ENCODE measurements at regions not wholly inside any gene's neighbourhood (a gene's known extent, or its start where the extent isn't known, plus 50 kb on each side); places are given as distances from the start of the nearest gene placed in this dataset.
A peak's percentile ranks its signal among the peaks of the same experiment; 100 is the strongest.

GRCh38 chr12:95402096-95402495 is 71.9 kb upstream of the METAP2 start:
- Histone ChIP-seq H3K9me3 (ENCODE audit: control insufficient read depth, insufficient read depth, low read depth, low read length) (no peaks in the 10 kb centered on the region), H3K36me3 (ENCODE audit: control insufficient read depth, insufficient read depth, low read length) (no peaks in the 10 kb centered on the region), H3K27me3 (ENCODE audit: control insufficient read depth, insufficient read depth, low read length) (no peaks in the 10 kb centered on the region), H3K4me1 (ENCODE audit: control insufficient read depth, insufficient read depth, low read length) (no peaks in the 10 kb centered on the region), H3K4me3 (ENCODE audit: low read depth in 2 of 2, low read length in 2 of 2) (no peak overlapping the region), H3K27ac (ENCODE audit: low read length) (no peak overlapping the region)
- intact Hi-C loops (cut with micrococcal nuclease; ENCODE audit: unreplicated experiment) (no loop called here), in situ Hi-C loops (cut with HindIII; ENCODE audit: low pct_unique_long_range_greater_than_20kb, low sequenced_read_pairs) (no loop called here)
- no peak for TF ChIP-seq CTCF (IDR thresholded peaks at IDR 0.05)
- TF ChIP-seq TCF7L2 (IDR thresholded peaks at IDR 0.05; ENCODE audit: low read depth, low read length), result no peak
- no peak for TF ChIP-seq REST (IDR thresholded peaks at IDR 0.05; ENCODE audit: insufficient read depth in 1 of 2, low read depth in 2 of 2, low read length in 1 of 2)
- TF ChIP-seq POLR2AphosphoS5 (IDR thresholded peaks at IDR 0.05; ENCODE audit: low read depth, low read length), result no peak
- ChIA-PET POLR2A (no interaction called here), CTCF (no interaction called here)
- no peak for ATAC-seq
- DNase-seq (ENCODE audit: low read depth, low spot score), result no peak
- no TSS peak for BruUV-seq (replicated peaks)

GRCh38 chr12:95408201-95408600 is 65.8 kb upstream of the METAP2 start:
- intact Hi-C loops (cut with micrococcal nuclease; ENCODE audit: unreplicated experiment), result no loop called here
- BruUV-seq (replicated peaks), result no TSS peak
- no peak overlapping the region for H3K27ac ChIP-seq (ENCODE audit: low read length)
- no peaks in the 10 kb centered on the region for H3K4me1 ChIP-seq (ENCODE audit: control insufficient read depth, insufficient read depth, low read length)
- no peaks in the 10 kb centered on the region for H3K9me3 ChIP-seq (ENCODE audit: control insufficient read depth, insufficient read depth, low read depth, low read length)
- in situ Hi-C loops (cut with HindIII; ENCODE audit: low pct_unique_long_range_greater_than_20kb, low sequenced_read_pairs), result no loop called here
- no peaks in the 10 kb centered on the region; the same call in 1 of the 2 replicates for H3K27me3 ChIP-seq (ENCODE audit: control insufficient read depth, insufficient read depth, low read length)
- ATAC-seq, result 0 out of 2 replicates have a peak, but pooled peaks have one; percentile 56
- H3K36me3 ChIP-seq (ENCODE audit: control insufficient read depth, insufficient read depth, low read length), result no peaks in the 10 kb centered on the region
- TF ChIP-seq TCF7L2 (IDR thresholded peaks at IDR 0.05; ENCODE audit: low read depth, low read length) (no peak), SIN3A (IDR thresholded peaks at IDR 0.05; ENCODE audit: borderline replicate concordance, insufficient read depth, low read depth, low read length) (no peak), REST (IDR thresholded peaks at IDR 0.05; ENCODE audit: insufficient read depth in 1 of 2, low read depth in 2 of 2, low read length in 1 of 2) (no peak), POLR2AphosphoS5 (IDR thresholded peaks at IDR 0.05; ENCODE audit: low read depth, low read length) (no peak), CTCF (IDR thresholded peaks at IDR 0.05) (no peak)
- no peak for DNase-seq (ENCODE audit: low read depth, low spot score)
- ChIA-PET CTCF (no interaction called here), POLR2A (no interaction called here)
- no peak overlapping the region for H3K4me3 ChIP-seq (ENCODE audit: low read depth in 2 of 2, low read length in 2 of 2)

Measured in Panc1 (cell line).